ENCODE measurements at regions not wholly inside any gene's neighbourhood (a gene's known extent, or its start where the extent isn't known, plus 50 kb on each side); places are given as distances from the start of the nearest gene placed in this dataset.

- H3K4me3 Mint-ChIP-seq (ENCODE audit: unreplicated experiment): no peak overlapping the region
- H3K36me3 Mint-ChIP-seq (ENCODE audit: insufficient read depth, unreplicated experiment): peaks cover 5% of the 10 kb centered on the region
- ChIA-PET POLR2A (interaction anchor here (1.1 to 1.2 kb wide), 2 partner anchors 43 to 74 kb away, joined by 4 read pairs; no protein-coding TSS in a partner anchor), CTCF (no interaction called here)
- no peaks in the 10 kb centered on the region for H3K9me3 Mint-ChIP-seq (ENCODE audit: unreplicated experiment)
- TF ChIP-seq CTCF (IDR thresholded peaks at IDR 0.05; ENCODE audit: unreplicated experiment): no peak
- no peak overlapping the region for H3K27ac Mint-ChIP-seq (ENCODE audit: low read depth, unreplicated experiment)
- H3K27me3 Mint-ChIP-seq (ENCODE audit: insufficient read depth, unreplicated experiment): no peaks in the 10 kb centered on the region
- intact Hi-C loops (cut with micrococcal nuclease): no loop called here
- no TSS peak for BruUV-seq (replicated peaks)
- H3K4me1 Mint-ChIP-seq (ENCODE audit: insufficient read depth, unreplicated experiment): peaks cover 8% of the 10 kb centered on the region
- DNase-seq (ENCODE audit: unreplicated experiment): no peak
Measured at GRCh38 chr21:43267391-43268085, 98.7 kb downstream of the CRYAA start.

DNA sequence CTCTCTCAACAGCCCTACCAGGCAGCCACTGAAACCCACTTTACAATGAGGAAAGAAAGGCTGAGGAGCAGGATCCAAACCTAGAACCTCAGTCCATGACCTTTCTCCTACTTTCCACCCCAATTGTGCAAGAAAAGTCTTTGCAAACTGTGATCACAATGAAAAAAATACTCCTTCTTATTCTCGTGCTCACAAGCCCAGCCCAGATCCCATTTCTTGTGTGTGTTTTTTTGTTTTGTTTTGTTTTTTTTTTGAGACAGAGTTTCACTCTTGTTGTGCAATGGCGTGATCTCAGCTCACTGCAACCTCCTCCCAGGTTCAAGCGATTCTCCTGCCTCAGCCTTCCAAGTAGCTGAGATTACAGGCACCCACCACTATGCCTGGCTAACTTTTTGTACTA, 97.7 kb downstream of the CRYAA start:
- H3K36me3 Mint-ChIP-seq (ENCODE audit: insufficient read depth, unreplicated experiment): peaks cover 5% of the 10 kb centered on the region
- BruUV-seq (replicated peaks): no TSS peak
- CTCF ChIA-PET: no interaction called here
- H3K27ac Mint-ChIP-seq (ENCODE audit: low read depth, unreplicated experiment): peak overlapping the region; percentile 76
- H3K4me3 Mint-ChIP-seq (ENCODE audit: unreplicated experiment): peak overlapping the region; percentile 16
- POLR2A ChIA-PET: interaction anchor here (0.8 to 1.1 kb wide), 2 partner anchors 66 to 83 kb away, joined by 3 to 4 read pairs; no protein-coding TSS in a partner anchor
- TF ChIP-seq CTCF (IDR thresholded peaks at IDR 0.05; ENCODE audit: unreplicated experiment): no peak
- peak; percentile 85 for DNase-seq (ENCODE audit: unreplicated experiment)
- H3K4me1 Mint-ChIP-seq (ENCODE audit: insufficient read depth, unreplicated experiment): peaks cover 8% of the 10 kb centered on the region
- H3K27me3 Mint-ChIP-seq (ENCODE audit: insufficient read depth, unreplicated experiment): no peaks in the 10 kb centered on the region
- H3K9me3 Mint-ChIP-seq (ENCODE audit: unreplicated experiment): no peaks in the 10 kb centered on the region
- intact Hi-C loops (cut with micrococcal nuclease): no loop called here

- Mint-ChIP-seq H3K27ac (ENCODE audit: low read depth, unreplicated experiment) (no peak overlapping the region), H3K4me1 (ENCODE audit: insufficient read depth, unreplicated experiment) (peaks cover 8% of the 10 kb centered on the region), H3K27me3 (ENCODE audit: insufficient read depth, unreplicated experiment) (no peaks in the 10 kb centered on the region), H3K9me3 (ENCODE audit: unreplicated experiment) (no peaks in the 10 kb centered on the region), H3K36me3 (ENCODE audit: insufficient read depth, unreplicated experiment) (peaks cover 5% of the 10 kb centered on the region), H3K4me3 (ENCODE audit: unreplicated experiment) (no peak overlapping the region)
- intact Hi-C loops (cut with micrococcal nuclease): no loop called here
- no TSS peak for BruUV-seq (replicated peaks)
- no peak for TF ChIP-seq CTCF (IDR thresholded peaks at IDR 0.05; ENCODE audit: unreplicated experiment)
- no peak for DNase-seq (ENCODE audit: unreplicated experiment)
- ChIA-PET CTCF (no interaction called here), POLR2A (no interaction called here)
Measured at GRCh38 chr21:43262427-43262826, 93.6 kb downstream of the CRYAA start.

Data from MCF 10A (cell line).